Neural cell (in vitro differentiated cells): ENCODE measurements at regions not wholly inside any gene's neighbourhood (a gene's known extent, or its start where the extent isn't known, plus 50 kb on each side); places are given as distances from the start of the nearest gene placed in this dataset.

Experiments
- H2AFZ ChIP-seq: fragments of 200-600, 300-800 bp; sonication (generic), shearing (Covaris generic); 2 replicates; pipeline ENCODE4 v1.6.0; 2014; ENCODE audit warnings: low read depth, mild to moderate bottlenecking, antibody characterized with exemption, low read length, moderate library complexity
- H3F3A ChIP-seq: fragments of 200-600 bp; shearing (Covaris generic); 2 replicates; pipeline ENCODE4 v1.6.1; 2016; ENCODE audit warnings: mild to moderate bottlenecking, moderate library complexity, mixed read lengths, antibody characterized with exemption, low read length; ENCODE audit not compliant: insufficient read depth, poor library complexity, severe bottlenecking
- H3K27ac ChIP-seq: fragments of 200-600, 300-800 bp; sonication (generic), shearing (Covaris generic); 2 replicates; pipeline ENCODE4 v1.5.1; 2014; ENCODE audit warnings: mild to moderate bottlenecking, low read length, moderate library complexity
- H3K27me3 ChIP-seq: fragments of 300-800, 200-600 bp; sonication (generic), shearing (Covaris generic); 2 replicates; pipeline ENCODE4 v1.6.0; 2014; ENCODE audit warnings: mild to moderate bottlenecking, low read depth, low read length, moderate library complexity; ENCODE audit not compliant: insufficient read depth
- H3K36me3 ChIP-seq: fragments of 300-800, 200-600 bp; sonication (generic), shearing (Covaris generic); 2 replicates; pipeline ENCODE4 v1.5.1; 2014; ENCODE audit warnings: mild to moderate bottlenecking, antibody characterized with exemption, low read length, moderate library complexity; ENCODE audit not compliant: insufficient read depth
- H3K4me2 ChIP-seq: fragments of 300-800, 200-600 bp; sonication (generic), shearing (Covaris generic); 2 replicates; pipeline ENCODE4 v1.6.0; 2014; ENCODE audit warnings: mild to moderate bottlenecking, low read length
- H3K4me3 ChIP-seq: fragments of 300-800, 200-600 bp; sonication (generic), shearing (Covaris generic); 2 replicates; pipeline ENCODE4 v1.5.1; 2014; ENCODE audit warnings: mild to moderate bottlenecking, low read length, moderate library complexity
- H3K79me2 ChIP-seq: fragments of 200-600 bp; shearing (Covaris generic); replicated peaks from 2 replicates; pipeline ENCODE4 v1.6.0; 2014; ENCODE audit warnings: mild to moderate bottlenecking, low read length, moderate library complexity; ENCODE audit not compliant: insufficient read depth
- H3K9ac ChIP-seq: fragments of 300-800, 200-600 bp; sonication (generic), shearing (Covaris generic); 2 replicates; pipeline ENCODE4 v1.6.1; 2016; ENCODE audit warnings: mild to moderate bottlenecking, low read length, mixed read lengths
- H3K9me2 ChIP-seq: fragments of 200-600 bp; shearing (Covaris generic); 2 replicates; pipeline ENCODE4 v1.6.1; 2016; ENCODE audit warnings: mild to moderate bottlenecking, low read length, mixed read lengths; ENCODE audit not compliant: insufficient read depth
- H3K9me3 ChIP-seq: fragments of 200-600, 300-800 bp; sonication (generic), shearing (Covaris generic); 2 replicates; pipeline ENCODE4 v1.6.1; 2016; ENCODE audit warnings: mild to moderate bottlenecking, mixed run types, low read length, moderate library complexity, mixed read lengths
- H4K20me1 ChIP-seq: fragments of 200-600 bp; shearing (Covaris generic); 2 replicates; pipeline ENCODE4 v1.6.1; 2016; ENCODE audit warnings: mild to moderate bottlenecking, mixed run types; ENCODE audit not compliant: insufficient read depth
- CTCF ChIP-seq: fragments of 450-650 bp; IDR thresholded peaks from 2 replicates; pipeline ENCODE4 v1.5.1; 2014; ENCODE audit warnings: antibody characterized with exemption, mild to moderate bottlenecking, moderate library complexity; ENCODE audit not compliant: poor library complexity, severe bottlenecking
- EP300 ChIP-seq: fragments of 450-650 bp; conservative IDR thresholded peaks from 2 replicates; pipeline ENCODE4 v1.6.1; 2014; ENCODE audit warnings: antibody characterized with exemption, mild to moderate bottlenecking, moderate library complexity; ENCODE audit not compliant: poor library complexity, severe bottlenecking
- EZH2 ChIP-seq: fragments of 200-600, 300-800 bp; shearing (Covaris generic), sonication (generic); IDR thresholded peaks from 2 replicates; pipeline ENCODE4 v1.6.1; 2014; ENCODE audit warnings: antibody characterized with exemption, low read length, borderline replicate concordance, mild to moderate bottlenecking; ENCODE audit not compliant: insufficient read depth, poor library complexity, severe bottlenecking
- MXI1 ChIP-seq: fragments of 450-650 bp; conservative IDR thresholded peaks from 2 replicates; pipeline ENCODE4 v1.6.1; 2014; ENCODE audit warnings: antibody characterized with exemption, mild to moderate bottlenecking; ENCODE audit not compliant: poor library complexity, severe bottlenecking
- POLR2AphosphoS5 ChIP-seq: IDR thresholded peaks from 2 replicates; pipeline ENCODE4 v1.6.1; 2012
- RAD21 ChIP-seq: fragments of 450-650 bp; conservative IDR thresholded peaks from 2 replicates; pipeline ENCODE4 v1.6.1; 2014; ENCODE audit warnings: antibody characterized with exemption, mild to moderate bottlenecking, moderate library complexity
- REST ChIP-seq: IDR thresholded peaks from 2 replicates; pipeline ENCODE4 v1.6.1; 2012; ENCODE audit warnings: borderline replicate concordance
- SMC3 ChIP-seq: fragments of 450-650 bp; conservative IDR thresholded peaks from 2 replicates; pipeline ENCODE4 v1.6.1; 2014; ENCODE audit warnings: antibody characterized with exemption, mild to moderate bottlenecking, moderate library complexity; ENCODE audit not compliant: poor library complexity
- TAF1 ChIP-seq: IDR thresholded peaks from 2 replicates; pipeline ENCODE4 v1.6.1; 2012; ENCODE audit warnings: low read depth

- Histone ChIP-seq H3K27me3 (no peaks in the 10 kb centered on the region), H4K20me1 (no peaks in the 10 kb centered on the region), H3K9me3 (no peaks in the 10 kb centered on the region), H3K9ac (no peak overlapping the region), H3K79me2 (no peaks in the 10 kb centered on the region), H3K36me3 (no peaks in the 10 kb centered on the region), H3K4me3 (no peak overlapping the region), H3K4me2 (no peak overlapping the region), H2AFZ (no peak overlapping the region), H3K9me2 (no peaks in the 10 kb centered on the region), H3F3A (no peaks in the 10 kb centered on the region), H3K27ac (no peak overlapping the region)
- TF ChIP-seq TAF1 (no peak), EZH2 (no peak)
Measured at GRCh38 chr10:94105226-94105625, 111.5 kb downstream of the PLCE1 start.

DNA sequence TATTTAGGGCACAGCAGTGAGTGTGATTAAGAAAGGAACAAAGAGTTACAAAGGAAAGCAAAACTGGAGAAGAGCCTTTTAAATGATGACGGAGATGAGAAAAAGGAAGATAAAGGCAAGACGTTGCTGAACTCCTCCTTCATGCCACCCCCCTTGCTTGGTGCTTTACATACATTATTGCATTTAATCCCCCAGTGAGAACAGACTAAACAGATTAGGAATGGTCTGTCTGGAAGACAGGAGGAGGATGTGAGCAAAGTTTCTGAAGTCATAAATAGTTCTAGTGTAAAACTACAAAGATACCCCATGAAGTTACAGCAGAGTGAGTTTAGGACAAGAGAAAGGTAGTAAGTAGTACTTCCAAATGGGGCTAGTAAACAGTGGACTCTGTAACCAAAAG is 113.5 kb downstream of the PLCE1 start:
- Histone ChIP-seq H3K4me3 (no peak overlapping the region), H2AFZ (no peak overlapping the region), H3K27me3 (no peaks in the 10 kb centered on the region), H3K79me2 (no peaks in the 10 kb centered on the region), H3F3A (no peaks in the 10 kb centered on the region), H3K27ac (no peak overlapping the region), H3K36me3 (no peaks in the 10 kb centered on the region), H3K9ac (no peak overlapping the region), H3K4me2 (no peak overlapping the region), H3K9me2 (no peaks in the 10 kb centered on the region), H4K20me1 (no peaks in the 10 kb centered on the region), H3K9me3 (no peaks in the 10 kb centered on the region)
- no peak for TF ChIP-seq MXI1
- TF ChIP-seq EP300 = no peak
- TF ChIP-seq EZH2 = no peak
- no peak for TF ChIP-seq TAF1
- TF ChIP-seq SMC3 = no peak
- TF ChIP-seq RAD21 = no peak
- no peak for TF ChIP-seq CTCF
- no peak for TF ChIP-seq REST
- no peak for TF ChIP-seq POLR2AphosphoS5

- no peak overlapping the region for H2AFZ ChIP-seq
- TF ChIP-seq REST (no peak), POLR2AphosphoS5 (no peak), SMC3 (no peak), TAF1 (no peak), EZH2 (no peak), MXI1 (no peak), RAD21 (no peak), CTCF (no peak)
Measured at GRCh38 chr10:94108200-94108599, 114.5 kb downstream of the PLCE1 start.

More at GRCh38 chr10:94108200-94108599, 114.5 kb downstream of the PLCE1 start:
- no peaks in the 10 kb centered on the region for H4K20me1 ChIP-seq
- no peak overlapping the region for H3K27ac ChIP-seq
- no peaks in the 10 kb centered on the region for H3F3A ChIP-seq
- H3K36me3 ChIP-seq = no peaks in the 10 kb centered on the region
- no peaks in the 10 kb centered on the region for H3K27me3 ChIP-seq
- no peak overlapping the region for H3K4me3 ChIP-seq
- no peaks in the 10 kb centered on the region for H3K9me2 ChIP-seq
- H3K4me2 ChIP-seq = no peak overlapping the region
- no peaks in the 10 kb centered on the region for H3K9me3 ChIP-seq
- no peak overlapping the region for H3K9ac ChIP-seq
- H3K79me2 ChIP-seq = no peaks in the 10 kb centered on the region
